ENCODE measurements at regions not wholly inside any gene's neighbourhood (a gene's known extent, or its start where the extent isn't known, plus 50 kb on each side); places are given as distances from the start of the nearest gene placed in this dataset.

GRCh38 chr3:160134454-160134853 lies 90.8 kb upstream of the C3orf80 start:
- Histone ChIP-seq H4K8ac (ENCODE audit: extremely low read depth, insufficient read depth, low read length) (no peak overlapping the region), H2BK120ac (replicated peaks; ENCODE audit: low read depth, low read length) (no peak overlapping the region), H3K23me2 (ENCODE audit: low read depth, low read length) (no peaks in the 10 kb centered on the region), H3K27me3 (replicated peaks in 1 of 4; ENCODE audit: control insufficient read depth in 3 of 4, extremely low read depth in 1 of 4, insufficient read depth in 3 of 4, low read length in 3 of 4) (no peaks in the 10 kb centered on the region), H2BK20ac (ENCODE audit: low read length) (no peak overlapping the region), H3K56ac (replicated peaks; ENCODE audit: insufficient read length, low read depth, low read length) (no peak overlapping the region), H3K4me1 (replicated peaks in 1 of 4; ENCODE audit: control insufficient read depth in 3 of 4, insufficient read depth in 4 of 4, low read length in 3 of 4) (no peaks in the 10 kb centered on the region), H2AK5ac (ENCODE audit: low read depth, low read length) (no peak overlapping the region), H4K91ac (replicated peaks; ENCODE audit: insufficient read length, low read length) (no peak overlapping the region), H3K18ac (ENCODE audit: extremely low read depth, low read length) (no peak overlapping the region), H3K4me3 (ENCODE audit: extremely low read depth in 1 of 4, insufficient read depth in 2 of 4, low read depth in 3 of 4, low read length in 4 of 4) (no peak overlapping the region), H3K79me1 (ENCODE audit: low read depth, low read length) (no peaks in the 10 kb centered on the region), H2AFZ (ENCODE audit: low read length) (0 out of 2 replicates have a peak overlapping the region, but pooled peaks have one; percentile 8), H2BK15ac (ENCODE audit: low read length) (peak overlapping the region; percentile 67; the same call in 1 of the 2 replicates), H3K9me3 (ENCODE audit: insufficient read depth in 2 of 2, low read depth in 1 of 2, low read length in 1 of 2) (no peaks in the 10 kb centered on the region), H2BK12ac (ENCODE audit: low read depth, low read length) (no peak overlapping the region; the same call in 1 of the 2 replicates), H3K23ac (ENCODE audit: insufficient read length) (no peak overlapping the region), H4K20me1 (replicated peaks in 1 of 2; ENCODE audit: control insufficient read depth in 1 of 2, insufficient read depth in 2 of 2, low read length in 2 of 2) (no peaks in the 10 kb centered on the region), H3K14ac (ENCODE audit: insufficient read length) (no peak overlapping the region), H3K27ac (ENCODE audit: low read depth, low read length) (no peak overlapping the region), H3K9ac (replicated peaks in 1 of 4; ENCODE audit: extremely low read depth in 1 of 4, low read depth in 3 of 4, low read length in 3 of 4) (no peak overlapping the region), H2BK5ac (ENCODE audit: low read depth, low read length) (peak overlapping the region; percentile 76; the same call in 1 of the 2 replicates), H3K4me2 (ENCODE audit: insufficient read depth in 1 of 2, low read depth in 2 of 2, low read length in 2 of 2) (no peak overlapping the region), H3K79me2 (ENCODE audit: control insufficient read depth in 1 of 2, insufficient read depth in 2 of 2, low read length in 2 of 2) (no peaks in the 10 kb centered on the region), H3K4ac (replicated peaks; ENCODE audit: insufficient read length, low read depth, low read length) (no peak overlapping the region), H3K36me3 (ENCODE audit: control insufficient read depth in 2 of 4, insufficient read depth in 4 of 4, low read length in 3 of 4) (no peaks in the 10 kb centered on the region), H4K5ac (ENCODE audit: insufficient read length, low read depth, low read length) (no peak overlapping the region)
- ChIA-PET CTCF (ENCODE audit: partially characterized antibody) (interaction anchor here (0.5 to 2.5 kb wide), 26 partner anchors 9 to 655 kb away, joined by 3 to 18 read pairs (median 4); no protein-coding TSS in a partner anchor), POLR2A (ENCODE audit: partially characterized antibody) (no interaction called here)
- 88% methylated on average over 4 of the region's 4 CpGs; no CpG with 5 or more reads in 1 of the 2 experiments for WGBS, 2 experiments (ENCODE audit: extremely low coverage in 1 of 2, insufficient coverage in 1 of 2, insufficient read length in 1 of 2, insufficient replicate concordance in 2 of 2, low coverage in 1 of 2, low lambda C conversion rate in 2 of 2, missing lambda C conversion rate in 1 of 2)
- no peak for TF ChIP-seq CHD1 (IDR thresholded peaks at IDR 0.05; ENCODE audit: low read depth, low read length)
- no peak for TF ChIP-seq JUND (IDR thresholded peaks at IDR 0.05; ENCODE audit: low read length)
- no peak for TF ChIP-seq EGR1 (IDR thresholded peaks at IDR 0.05; ENCODE audit: borderline replicate concordance, low read depth, low read length)
- TF ChIP-seq CEBPB (IDR thresholded peaks at IDR 0.05; ENCODE audit: low read depth, low read length) = no peak
- no peak for TF ChIP-seq JUN (IDR thresholded peaks at IDR 0.05; ENCODE audit: low read depth, low read length)
- no peak for TF ChIP-seq KDM4A (IDR thresholded peaks at IDR 0.05; ENCODE audit: low read depth, low read length, severe bottlenecking)
- TF ChIP-seq SP1 (IDR thresholded peaks at IDR 0.05; ENCODE audit: low read depth, low read length) = no peak
- TF ChIP-seq TBP (IDR thresholded peaks at IDR 0.05; ENCODE audit: low read depth, low read length) = no peak
- TF ChIP-seq RFX5 (IDR thresholded peaks at IDR 0.05; ENCODE audit: borderline replicate concordance, low read depth, low read length) = no peak
- TF ChIP-seq ZNF274 (IDR thresholded peaks at IDR 0.05; ENCODE audit: borderline replicate concordance, extremely low read depth, low read length) = no peak
- no peak for TF ChIP-seq SIN3A (conservative IDR thresholded peaks at IDR 0.05 in 1 of 2, IDR thresholded peaks at IDR 0.05 in 1 of 2; ENCODE audit: low read depth in 1 of 2, low read length in 2 of 2)
- TF ChIP-seq, protein P1, sequence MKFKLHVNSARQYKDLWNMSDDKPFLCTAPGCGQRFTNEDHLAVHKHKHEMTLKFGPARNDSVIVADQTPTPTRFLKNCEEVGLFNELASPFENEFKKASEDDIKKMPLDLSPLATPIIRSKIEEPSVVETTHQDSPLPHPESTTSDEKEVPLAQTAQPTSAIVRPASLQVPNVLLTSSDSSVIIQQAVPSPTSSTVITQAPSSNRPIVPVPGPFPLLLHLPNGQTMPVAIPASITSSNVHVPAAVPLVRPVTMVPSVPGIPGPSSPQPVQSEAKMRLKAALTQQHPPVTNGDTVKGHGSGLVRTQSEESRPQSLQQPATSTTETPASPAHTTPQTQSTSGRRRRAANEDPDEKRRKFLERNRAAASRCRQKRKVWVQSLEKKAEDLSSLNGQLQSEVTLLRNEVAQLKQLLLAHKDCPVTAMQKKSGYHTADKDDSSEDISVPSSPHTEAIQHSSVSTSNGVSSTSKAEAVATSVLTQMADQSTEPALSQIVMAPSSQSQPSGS (IDR thresholded peaks at IDR 0.05; ENCODE audit: low read length) = no peak
- no peak for DNase-seq (ENCODE audit: low read depth in 1 of 2, low spot score in 2 of 2)
- no peak for FAIRE-seq

All from H1 (cell line).